ENCODE measurements at regions not wholly inside any gene's neighbourhood (a gene's known extent, or its start where the extent isn't known, plus 50 kb on each side); places are given as distances from the start of the nearest gene placed in this dataset.

GRCh38 chr9:13943176-13943575, 370.8 kb downstream of the NFIB start:
- TF ChIP-seq, protein P1, sequence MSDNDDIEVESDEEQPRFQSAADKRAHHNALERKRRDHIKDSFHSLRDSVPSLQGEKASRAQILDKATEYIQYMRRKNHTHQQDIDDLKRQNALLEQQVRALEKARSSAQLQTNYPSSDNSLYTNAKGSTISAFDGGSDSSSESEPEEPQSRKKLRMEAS (IDR thresholded peaks at IDR 0.05), result no peak
- no peak for TF ChIP-seq CTCF (IDR thresholded peaks at IDR 0.05; ENCODE audit: low read depth, low read length, missing input control)
